Breast epithelium (tissue), 4 donors: ENCODE measurements at regions not wholly inside any gene's neighbourhood (a gene's known extent, or its start where the extent isn't known, plus 50 kb on each side); places are given as distances from the start of the nearest gene placed in this dataset.
"Not testable (repeated sequence)": the region's sequence is repeated elsewhere in the genome, so short reads cannot be mapped to it uniquely, and the experiment has no call there.

Experiments
- DNase-seq, 2 donors: peaks; one replicate each; pipeline ENCODE4 v3.0.0-alpha.2; 2019; ENCODE audit warnings: low spot score in 2 of 2
- H3K27ac ChIP-seq, 2 donors: fragments of 200-600 bp; sonication (generic) in 1 of 2; one replicate each; pipeline ENCODE4 v1.5.1; 2016 to 2019; ENCODE audit warnings: mild to moderate bottlenecking in 1 of 2
- H3K27me3 ChIP-seq, 2 donors: fragments of 200-600 bp; sonication (generic) in 1 of 2; one replicate each; pipeline versions ENCODE4 v1.5.1 to v1.6.0; 2017 to 2019; ENCODE audit warnings: control low read depth in 1 of 2, mild to moderate bottlenecking in 1 of 2
- H3K36me3 ChIP-seq: fragments of 200-600 bp; one replicate; pipeline ENCODE4 v1.5.1; 2019
- H3K4me1 ChIP-seq, 2 donors: fragments of 200-600 bp; sonication (generic); one replicate each; pipeline ENCODE4 v1.5.1; 2016 to 2019; ENCODE audit warnings: control low read depth in 1 of 2
- H3K4me3 ChIP-seq, 3 donors: fragments of 200-600 bp; sonication (generic); 1 replicate in 2 of 3; 2 replicates in 1 of 3; pipeline ENCODE4 v1.5.1; 2016 to 2019; ENCODE audit warnings: mild to moderate bottlenecking in 3 of 3, moderate library complexity in 2 of 3
- H3K9me3 ChIP-seq, 2 donors: fragments of 200-600 bp; sonication (generic) in 1 of 2; one replicate each; pipeline ENCODE4 v1.5.1; 2016 to 2019; ENCODE audit warnings: control low read depth in 1 of 2
- CTCF ChIP-seq, 3 donors: fragments of 450-650 bp; IDR thresholded peaks; one replicate each; pipeline ENCODE4 v1.5.1; 2016 to 2017; ENCODE audit warnings: antibody characterized with exemption in 3 of 3, mild to moderate bottlenecking in 3 of 3, moderate library complexity in 3 of 3
- POLR2A ChIP-seq: fragments of 450-650 bp; IDR thresholded peaks from one replicate; pipeline ENCODE4 v1.6.1; 2016; ENCODE audit warnings: antibody characterized with exemption, mild to moderate bottlenecking, moderate library complexity
- POLR2AphosphoS5 ChIP-seq, 3 donors: sonication (generic); formaldehyde crosslinking; IDR thresholded peaks; one replicate each; pipeline ENCODE4 v1.6.1; 2017; ENCODE audit warnings: antibody characterized with exemption in 3 of 3
- intact Hi-C: fragments of 100-400 bp; cut with DNase I; formaldehyde crosslinking; loops from one replicate; pipeline ENCODE4 v1.15.1; 2023; ENCODE audit warnings: low total_unique reads

- H3K9me3 ChIP-seq, H3K27ac ChIP-seq, H3K4me1 ChIP-seq, H3K4me3 ChIP-seq, DNase-seq, intact Hi-C loops, H3K27me3 ChIP-seq, H3K36me3 ChIP-seq: not testable (repeated sequence)
Observed at GRCh38 chr5:119299242-119299614, 56.6 kb upstream of the TNFAIP8 start.

- DNase-seq, H3K4me1 ChIP-seq, H3K27me3 ChIP-seq, H3K4me3 ChIP-seq, H3K27ac ChIP-seq, intact Hi-C loops, H3K9me3 ChIP-seq, H3K36me3 ChIP-seq: not testable (repeated sequence)
Observed at GRCh38 chr5:119299615-119300310, 56.1 kb upstream of the TNFAIP8 start.

GRCh38 chr5:119300311-119300670 is 55.5 kb upstream of the TNFAIP8 start:
- no peaks in the 10 kb centered on the region for H3K9me3 ChIP-seq
- DNase-seq: no peak
- no peaks in the 10 kb centered on the region for H3K27me3 ChIP-seq
- TF ChIP-seq CTCF (IDR thresholded peaks at IDR 0.05) (no peak), POLR2AphosphoS5 (IDR thresholded peaks at IDR 0.05) (no peak), POLR2A (no peak)
- intact Hi-C loops: no loop called here
- no peaks in the 10 kb centered on the region for H3K4me1 ChIP-seq
- no peaks in the 10 kb centered on the region for H3K36me3 ChIP-seq
- no peak overlapping the region for H3K27ac ChIP-seq
- H3K4me3 ChIP-seq: no peak overlapping the region

GRCh38 chr5:119301210-119301609 is 54.6 kb upstream of the TNFAIP8 start:
- Histone ChIP-seq H3K27me3 (no peaks in the 10 kb centered on the region), H3K9me3 (no peaks in the 10 kb centered on the region), H3K4me1 (no peaks in the 10 kb centered on the region), H3K4me3 (no peak overlapping the region), H3K36me3 (no peaks in the 10 kb centered on the region), H3K27ac (no peak overlapping the region)
- intact Hi-C loops: no loop called here
- DNase-seq: no peak
- TF ChIP-seq POLR2AphosphoS5 (IDR thresholded peaks at IDR 0.05) (no peak), POLR2A (no peak), CTCF (IDR thresholded peaks at IDR 0.05) (no peak)

GRCh38 chr5:119301906-119302305 is 53.9 kb upstream of the TNFAIP8 start:
- H3K4me3 ChIP-seq: no peak overlapping the region
- no peaks in the 10 kb centered on the region for H3K36me3 ChIP-seq
- H3K27ac ChIP-seq: no peak overlapping the region
- no peaks in the 10 kb centered on the region for H3K9me3 ChIP-seq
- no peaks in the 10 kb centered on the region for H3K27me3 ChIP-seq
- no peak for DNase-seq
- H3K4me1 ChIP-seq: no peaks in the 10 kb centered on the region
- intact Hi-C loops: no loop called here
- no peak for TF ChIP-seq POLR2AphosphoS5 (IDR thresholded peaks at IDR 0.05)
- no peak for TF ChIP-seq CTCF (IDR thresholded peaks at IDR 0.05)
- TF ChIP-seq POLR2A: no peak

- DNase-seq: no peak
- Histone ChIP-seq H3K27ac (peak overlapping the region; percentile 28 to 67), H3K4me1 (no peaks in the 10 kb centered on the region), H3K9me3 (no peaks in the 10 kb centered on the region), H3K4me3 (no peak overlapping the region), H3K27me3 (no peaks in the 10 kb centered on the region), H3K36me3 (no peaks in the 10 kb centered on the region)
- intact Hi-C loops: no loop called here
- no peak for TF ChIP-seq CTCF (IDR thresholded peaks at IDR 0.05)
Observed at GRCh38 chr5:119302449-119302848, 53.4 kb upstream of the TNFAIP8 start.
